ACC112 (cell line): ENCODE measurements at regions not wholly inside any gene's neighbourhood (a gene's known extent, or its start where the extent isn't known, plus 50 kb on each side); places are given as distances from the start of the nearest gene placed in this dataset.

Experiments
- H2AFZ ChIP-seq: fragments of 200-600 bp; sonication (generic); one replicate; pipeline ENCODE4 v1.6.0; 2017; ENCODE audit warnings: antibody characterized with exemption, low read length; ENCODE audit not compliant: unreplicated experiment
- H3K27ac ChIP-seq: fragments of 200-600 bp; sonication (generic); 2 replicates; pipeline ENCODE4 v1.5.1; 2014; ENCODE audit warnings: low read depth, mild to moderate bottlenecking, antibody characterized with exemption, low read length, moderate library complexity
- H3K27me3 ChIP-seq: fragments of 200-600 bp; sonication (generic); 2 replicates; pipeline ENCODE4 v1.6.1; 2014; ENCODE audit warnings: mild to moderate bottlenecking, antibody characterized with exemption, low read length, moderate library complexity, mixed read lengths; ENCODE audit not compliant: insufficient read depth
- H3K36me3 ChIP-seq: fragments of 200-600 bp; sonication (generic); 2 replicates; pipeline ENCODE4 v1.6.1; 2016; ENCODE audit warnings: mild to moderate bottlenecking, antibody characterized with exemption, low read length, moderate library complexity, mixed read lengths; ENCODE audit not compliant: insufficient read depth
- H3K4me1 ChIP-seq: fragments of 200-600 bp; sonication (generic); one replicate; pipeline ENCODE4 v1.6.1; 2016; ENCODE audit warnings: low read length, mixed read lengths; ENCODE audit not compliant: insufficient read depth, unreplicated experiment, control insufficient read depth
- H3K4me3 ChIP-seq: fragments of 200-600 bp; sonication (generic); 2 replicates; pipeline ENCODE4 v1.5.1; 2014; ENCODE audit warnings: mild to moderate bottlenecking, low read depth, low read length
- H3K79me2 ChIP-seq: fragments of 200-600 bp; sonication (generic); one replicate; pipeline ENCODE4 v1.6.0; 2016; ENCODE audit warnings: low read length; ENCODE audit not compliant: control insufficient read depth, unreplicated experiment, insufficient read depth

GRCh38 chr9:29969408-29969807 lies 2396.1 kb upstream of the C9orf72 start:
- Histone ChIP-seq H3K4me3 (no peak overlapping the region), H3K27ac (no peak overlapping the region), H2AFZ (no peak overlapping the region), H3K27me3 (no peaks in the 10 kb centered on the region), H3K4me1 (no peaks in the 10 kb centered on the region), H3K36me3 (no peaks in the 10 kb centered on the region), H3K79me2 (no peaks in the 10 kb centered on the region)

DNA sequence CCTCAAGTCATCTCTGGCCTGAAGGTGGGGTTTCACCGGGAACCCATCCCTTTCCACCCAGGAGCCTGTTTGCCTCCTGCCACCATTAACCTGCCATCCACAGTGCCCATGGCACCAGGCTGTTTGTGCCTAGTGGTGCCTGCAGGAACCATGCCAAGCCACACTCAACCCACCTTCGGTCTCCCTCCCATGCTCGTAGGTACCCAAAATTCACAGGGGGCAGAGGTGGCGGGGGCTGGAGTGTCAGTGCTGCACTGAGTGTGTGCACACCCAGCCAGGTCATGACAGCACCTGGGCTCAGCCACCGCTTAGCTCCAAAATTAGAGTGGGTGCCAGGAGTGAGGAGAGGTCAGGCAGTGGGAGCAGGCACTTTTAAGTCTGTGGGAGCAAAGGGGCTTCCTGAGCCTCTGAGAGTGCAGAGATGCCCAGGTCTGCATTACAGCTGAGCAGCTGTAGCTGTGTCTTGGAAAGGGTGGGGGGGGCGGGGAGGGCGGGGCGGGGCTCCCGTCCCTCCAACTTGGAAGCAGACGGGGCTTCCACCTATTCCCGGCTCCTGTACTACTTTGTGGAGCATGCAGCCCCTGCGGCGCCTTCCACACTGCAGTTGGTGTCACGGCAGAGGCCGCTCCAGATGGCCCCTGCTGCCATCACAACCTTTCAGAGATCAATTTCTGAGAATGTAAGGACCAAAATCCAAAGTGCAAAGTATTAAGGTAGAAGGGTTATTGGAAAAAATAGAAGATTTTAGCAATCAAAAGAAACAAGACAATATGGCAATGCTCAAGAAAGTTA lies 2396.8 kb upstream of the C9orf72 start:
- Histone ChIP-seq H3K27ac (no peak overlapping the region), H3K36me3 (no peaks in the 10 kb centered on the region), H3K4me1 (no peaks in the 10 kb centered on the region), H3K27me3 (no peaks in the 10 kb centered on the region), H2AFZ (no peak overlapping the region), H3K4me3 (no peak overlapping the region), H3K79me2 (no peaks in the 10 kb centered on the region)

- H3K27me3 ChIP-seq = no peaks in the 10 kb centered on the region
- H3K79me2 ChIP-seq = no peaks in the 10 kb centered on the region
- H3K4me3 ChIP-seq = no peak overlapping the region
- H3K4me1 ChIP-seq = no peaks in the 10 kb centered on the region
- H3K36me3 ChIP-seq = no peaks in the 10 kb centered on the region
- H2AFZ ChIP-seq = no peak overlapping the region
- H3K27ac ChIP-seq = no peak overlapping the region
Measured at GRCh38 chr9:29974197-29974596, 2400.9 kb upstream of the C9orf72 start.

- H2AFZ ChIP-seq = no peak overlapping the region
- no peak overlapping the region for H3K4me3 ChIP-seq
- H3K27ac ChIP-seq = no peak overlapping the region
- H3K4me1 ChIP-seq = no peaks in the 10 kb centered on the region
- no peaks in the 10 kb centered on the region for H3K36me3 ChIP-seq
- no peaks in the 10 kb centered on the region for H3K79me2 ChIP-seq
- no peaks in the 10 kb centered on the region for H3K27me3 ChIP-seq
Measured at GRCh38 chr9:29976981-29977380, 2403.7 kb upstream of the C9orf72 start.

GRCh38 chr9:29981013-29981412 lies 2403.4 kb upstream of the ACO1 start:
- Histone ChIP-seq H3K79me2 (no peaks in the 10 kb centered on the region), H3K36me3 (no peaks in the 10 kb centered on the region), H3K27ac (no peak overlapping the region), H3K27me3 (no peaks in the 10 kb centered on the region), H2AFZ (no peak overlapping the region), H3K4me3 (no peak overlapping the region), H3K4me1 (no peaks in the 10 kb centered on the region)

GRCh38 chr9:29999645-30000044 lies 2384.8 kb upstream of the ACO1 start:
- Histone ChIP-seq H2AFZ (no peak overlapping the region), H3K27me3 (no peaks in the 10 kb centered on the region), H3K79me2 (no peaks in the 10 kb centered on the region), H3K27ac (no peak overlapping the region), H3K4me1 (no peaks in the 10 kb centered on the region), H3K36me3 (no peaks in the 10 kb centered on the region), H3K4me3 (no peak overlapping the region)

DNA sequence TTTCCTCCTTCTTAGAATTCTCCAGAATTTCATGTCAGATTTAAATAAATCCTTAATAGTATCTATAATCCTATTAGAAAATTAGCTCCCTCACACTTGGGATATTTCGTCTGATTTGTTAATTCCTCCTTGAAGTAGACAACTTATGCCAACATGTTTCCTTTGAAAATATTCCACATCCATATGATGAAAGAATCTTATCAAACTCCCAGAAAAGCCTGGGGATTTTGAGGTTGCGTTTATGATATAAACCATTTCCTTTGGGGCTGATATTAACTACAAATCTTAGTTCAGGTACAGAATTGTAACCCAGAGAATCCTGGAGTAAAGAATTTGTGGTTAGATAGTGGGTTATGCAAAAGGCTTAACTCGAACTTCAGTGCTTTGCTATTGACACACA lies 2373.8 kb upstream of the ACO1 start:
- H3K4me1 ChIP-seq = no peaks in the 10 kb centered on the region
- H3K79me2 ChIP-seq = no peaks in the 10 kb centered on the region
- no peaks in the 10 kb centered on the region for H3K36me3 ChIP-seq
- no peaks in the 10 kb centered on the region for H3K27me3 ChIP-seq
- no peak overlapping the region for H3K27ac ChIP-seq
- no peak overlapping the region for H2AFZ ChIP-seq
- no peak overlapping the region for H3K4me3 ChIP-seq

GRCh38 chr9:30012622-30013021 lies 2371.8 kb upstream of the ACO1 start:
- no peak overlapping the region for H3K27ac ChIP-seq
- H3K4me3 ChIP-seq = no peak overlapping the region

GRCh38 chr9:30015073-30015472 lies 2369.4 kb upstream of the ACO1 start:
- H3K79me2 ChIP-seq = no peaks in the 10 kb centered on the region
- H3K36me3 ChIP-seq = no peaks in the 10 kb centered on the region
- no peaks in the 10 kb centered on the region for H3K27me3 ChIP-seq
- H2AFZ ChIP-seq = no peak overlapping the region
- H3K4me1 ChIP-seq = no peaks in the 10 kb centered on the region
- no peak overlapping the region for H3K4me3 ChIP-seq
- no peak overlapping the region for H3K27ac ChIP-seq

More at GRCh38 chr9:30012622-30013021, 2371.8 kb upstream of the ACO1 start:
- Histone ChIP-seq H2AFZ (no peak overlapping the region), H3K36me3 (no peaks in the 10 kb centered on the region), H3K4me1 (no peaks in the 10 kb centered on the region), H3K27me3 (no peaks in the 10 kb centered on the region), H3K79me2 (no peaks in the 10 kb centered on the region)

- H3K36me3 ChIP-seq = no peaks in the 10 kb centered on the region
- H3K4me1 ChIP-seq = no peaks in the 10 kb centered on the region
- H2AFZ ChIP-seq = no peak overlapping the region
- no peaks in the 10 kb centered on the region for H3K79me2 ChIP-seq
- no peak overlapping the region for H3K27ac ChIP-seq
- H3K27me3 ChIP-seq = no peaks in the 10 kb centered on the region
- H3K4me3 ChIP-seq = no peak overlapping the region
Measured at GRCh38 chr9:30020161-30020560, 2364.3 kb upstream of the ACO1 start.

- no peaks in the 10 kb centered on the region for H3K79me2 ChIP-seq
Measured at GRCh38 chr9:30035761-30036160, 2348.7 kb upstream of the ACO1 start.

More at GRCh38 chr9:30035761-30036160, 2348.7 kb upstream of the ACO1 start:
- H3K27me3 ChIP-seq = no peaks in the 10 kb centered on the region
- H3K36me3 ChIP-seq = no peaks in the 10 kb centered on the region
- H3K4me3 ChIP-seq = no peak overlapping the region
- no peak overlapping the region for H2AFZ ChIP-seq
- no peaks in the 10 kb centered on the region for H3K4me1 ChIP-seq
- H3K27ac ChIP-seq = no peak overlapping the region
